OCI-LY1 (cell line): ENCODE measurements at regions not wholly inside any gene's neighbourhood (a gene's known extent, or its start where the extent isn't known, plus 50 kb on each side); places are given as distances from the start of the nearest gene placed in this dataset.

Source experiments
- H2AFZ ChIP-seq: fragments of 200-600 bp; sonication (generic), shearing (Covaris generic); 2 replicates; pipeline ENCODE4 v1.6.0; 2014; ENCODE audit warnings: antibody characterized with exemption, mild to moderate bottlenecking, low read length
- H3F3A ChIP-seq: fragments of 200-600 bp; sonication (generic), shearing (Covaris generic); 2 replicates; pipeline ENCODE4 v1.6.0; 2014; ENCODE audit warnings: mild to moderate bottlenecking, antibody characterized with exemption, low read length, moderate library complexity; ENCODE audit not compliant: insufficient read depth
- H3K27ac ChIP-seq: fragments of 200-600 bp; sonication (generic); 2 replicates; pipeline ENCODE4 v1.5.1; 2014; ENCODE audit warnings: low read length, mixed run types, mild to moderate bottlenecking, low read depth; ENCODE audit not compliant: poor library complexity, severe bottlenecking
- H3K27me3 ChIP-seq: fragments of 200-600 bp; sonication (generic); 2 replicates; pipeline ENCODE4 v1.6.0; 2014; ENCODE audit warnings: antibody characterized with exemption, mild to moderate bottlenecking, low read length, moderate library complexity; ENCODE audit not compliant: insufficient read depth
- H3K36me3 ChIP-seq: fragments of 200-600 bp; sonication (generic); 2 replicates; pipeline ENCODE4 v1.6.1; 2014; ENCODE audit warnings: mild to moderate bottlenecking, antibody characterized with exemption, low read length, moderate library complexity, mixed read lengths; ENCODE audit not compliant: insufficient read depth
- H3K4me1 ChIP-seq: fragments of 200-600 bp; sonication (generic); 2 replicates; pipeline ENCODE4 v1.5.1; 2014; ENCODE audit warnings: mild to moderate bottlenecking, low read length, moderate library complexity; ENCODE audit not compliant: insufficient read depth, severe bottlenecking
- H3K4me2 ChIP-seq: fragments of 200-600 bp; sonication (generic), shearing (Covaris generic); 2 replicates; pipeline ENCODE4 v1.6.1; 2014; ENCODE audit warnings: low read length
- H3K4me3 ChIP-seq: fragments of 200-600 bp; sonication (generic); 2 replicates; pipeline ENCODE4 v1.5.1; 2014; ENCODE audit warnings: low read length, low read depth, mild to moderate bottlenecking, mixed read lengths; ENCODE audit not compliant: poor library complexity, severe bottlenecking
- H3K79me2 ChIP-seq: fragments of 200-600 bp; shearing (Covaris generic); 2 replicates; pipeline ENCODE4 v1.6.1; 2016; ENCODE audit warnings: mixed run types, low read length, mixed read lengths; ENCODE audit not compliant: insufficient read depth
- H3K9ac ChIP-seq: fragments of 200-600 bp; sonication (generic), shearing (Covaris generic); 2 replicates; pipeline ENCODE4 v1.6.1; 2014; ENCODE audit warnings: mild to moderate bottlenecking, low read length, mixed read lengths
- H3K9me2 ChIP-seq: fragments of 200-600 bp; sonication (generic), shearing (Covaris generic); 2 replicates; pipeline ENCODE4 v1.6.1; 2014; ENCODE audit warnings: low read depth, mild to moderate bottlenecking, low read length, mixed read lengths
- H3K9me3 ChIP-seq: fragments of 200-600 bp; shearing (Covaris generic); 2 replicates; pipeline ENCODE4 v1.6.1; 2014; ENCODE audit warnings: low read length, mixed read lengths
- H4K20me1 ChIP-seq: fragments of 200-600 bp; sonication (generic), shearing (Covaris generic); 2 replicates; pipeline ENCODE4 v1.6.0; 2016; ENCODE audit warnings: mild to moderate bottlenecking, low read length; ENCODE audit not compliant: insufficient read depth
- EZH2 ChIP-seq: fragments of 200-600 bp; sonication (generic), shearing (Covaris generic); IDR thresholded peaks from 2 replicates; pipeline ENCODE4 v1.8.0; 2017; ENCODE audit warnings: borderline replicate concordance, mixed run types, mild to moderate bottlenecking, antibody characterized with exemption, low read length, moderate library complexity, mixed read lengths
- TF ChIP-seq, protein P1 (sequence below): fragments of 200-600 bp; sonication (generic), shearing (Covaris generic); IDR thresholded peaks from 2 replicates; pipeline ENCODE4 v1.5.1; 2017; ENCODE audit warnings: mild to moderate bottlenecking, antibody characterized with exemption, low read length, moderate library complexity, mixed read lengths

DNA sequence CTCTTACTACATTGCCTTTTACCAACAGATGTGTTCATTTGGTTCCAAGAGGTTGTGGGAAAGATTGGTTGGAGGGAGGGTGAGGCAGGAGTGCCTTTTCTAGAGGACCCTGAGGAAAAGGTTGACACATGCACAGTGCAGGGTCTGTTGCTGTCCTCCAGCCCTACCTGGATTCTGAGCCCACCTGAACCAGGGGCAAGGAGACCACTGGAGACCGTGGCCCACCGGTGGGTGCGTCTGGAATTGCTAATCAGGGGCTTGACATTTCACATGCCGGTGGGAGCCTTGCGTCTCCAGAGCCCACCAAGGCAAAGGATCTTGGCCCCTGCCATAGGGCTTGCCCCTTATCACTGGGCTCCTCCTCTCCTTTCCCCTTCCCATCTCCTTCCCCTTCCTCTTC, 80.4 kb upstream of the ZBED5 start:
- TF ChIP-seq EZH2: no peak
- TF ChIP-seq, protein P1, sequence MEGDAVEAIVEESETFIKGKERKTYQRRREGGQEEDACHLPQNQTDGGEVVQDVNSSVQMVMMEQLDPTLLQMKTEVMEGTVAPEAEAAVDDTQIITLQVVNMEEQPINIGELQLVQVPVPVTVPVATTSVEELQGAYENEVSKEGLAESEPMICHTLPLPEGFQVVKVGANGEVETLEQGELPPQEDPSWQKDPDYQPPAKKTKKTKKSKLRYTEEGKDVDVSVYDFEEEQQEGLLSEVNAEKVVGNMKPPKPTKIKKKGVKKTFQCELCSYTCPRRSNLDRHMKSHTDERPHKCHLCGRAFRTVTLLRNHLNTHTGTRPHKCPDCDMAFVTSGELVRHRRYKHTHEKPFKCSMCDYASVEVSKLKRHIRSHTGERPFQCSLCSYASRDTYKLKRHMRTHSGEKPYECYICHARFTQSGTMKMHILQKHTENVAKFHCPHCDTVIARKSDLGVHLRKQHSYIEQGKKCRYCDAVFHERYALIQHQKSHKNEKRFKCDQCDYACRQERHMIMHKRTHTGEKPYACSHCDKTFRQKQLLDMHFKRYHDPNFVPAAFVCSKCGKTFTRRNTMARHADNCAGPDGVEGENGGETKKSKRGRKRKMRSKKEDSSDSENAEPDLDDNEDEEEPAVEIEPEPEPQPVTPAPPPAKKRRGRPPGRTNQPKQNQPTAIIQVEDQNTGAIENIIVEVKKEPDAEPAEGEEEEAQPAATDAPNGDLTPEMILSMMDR: no peak
- Histone ChIP-seq H4K20me1 (no peaks in the 10 kb centered on the region), H3K9ac (no peak overlapping the region), H2AFZ (no peak overlapping the region), H3K4me2 (no peak overlapping the region), H3K9me2 (no peaks in the 10 kb centered on the region), H3K79me2 (no peaks in the 10 kb centered on the region), H3K36me3 (no peaks in the 10 kb centered on the region), H3K4me3 (no peak overlapping the region), H3K9me3 (no peaks in the 10 kb centered on the region), H3F3A (no peaks in the 10 kb centered on the region), H3K4me1 (peaks cover 8% of the 10 kb centered on the region), H3K27ac (no peak overlapping the region), H3K27me3 (0 out of 2 replicates have a peak, but pooled peaks cover 3% of the 10 kb centered on the region)

DNA sequence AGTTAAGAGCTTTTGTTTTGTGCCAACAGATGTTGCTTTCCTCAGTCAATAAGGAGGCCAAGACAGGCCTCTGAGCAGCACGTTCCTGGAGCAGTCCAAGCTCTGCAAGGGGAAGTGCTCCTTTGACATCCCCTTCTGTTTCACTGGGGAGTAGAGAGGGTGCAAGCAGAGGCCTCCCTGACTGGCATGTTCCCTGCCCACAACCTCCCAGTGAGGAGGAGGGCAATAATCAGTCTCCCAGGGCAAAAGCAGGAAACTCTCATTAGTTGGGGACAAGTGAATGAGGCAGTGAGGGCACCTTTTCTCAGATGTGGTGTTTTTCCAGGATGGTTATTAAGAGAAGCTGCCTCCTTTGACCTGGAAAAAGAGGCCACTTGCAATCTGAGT, 79.5 kb upstream of the ZBED5 start:
- H3K36me3 ChIP-seq: no peaks in the 10 kb centered on the region
- H2AFZ ChIP-seq: no peak overlapping the region
- H3K4me3 ChIP-seq: no peak overlapping the region
- no peaks in the 10 kb centered on the region for H3K79me2 ChIP-seq
- no peak overlapping the region for H3K4me2 ChIP-seq
- 0 out of 2 replicates have a peak, but pooled peaks cover 4% of the 10 kb centered on the region for H3K27me3 ChIP-seq
- no peak overlapping the region for H3K27ac ChIP-seq
- TF ChIP-seq, protein P1: no peak
- TF ChIP-seq EZH2: no peak
- H4K20me1 ChIP-seq: no peaks in the 10 kb centered on the region
- no peaks in the 10 kb centered on the region for H3K9me2 ChIP-seq
- H3F3A ChIP-seq: no peaks in the 10 kb centered on the region
- peaks cover 8% of the 10 kb centered on the region for H3K4me1 ChIP-seq
- no peaks in the 10 kb centered on the region for H3K9me3 ChIP-seq
- no peak overlapping the region for H3K9ac ChIP-seq

DNA sequence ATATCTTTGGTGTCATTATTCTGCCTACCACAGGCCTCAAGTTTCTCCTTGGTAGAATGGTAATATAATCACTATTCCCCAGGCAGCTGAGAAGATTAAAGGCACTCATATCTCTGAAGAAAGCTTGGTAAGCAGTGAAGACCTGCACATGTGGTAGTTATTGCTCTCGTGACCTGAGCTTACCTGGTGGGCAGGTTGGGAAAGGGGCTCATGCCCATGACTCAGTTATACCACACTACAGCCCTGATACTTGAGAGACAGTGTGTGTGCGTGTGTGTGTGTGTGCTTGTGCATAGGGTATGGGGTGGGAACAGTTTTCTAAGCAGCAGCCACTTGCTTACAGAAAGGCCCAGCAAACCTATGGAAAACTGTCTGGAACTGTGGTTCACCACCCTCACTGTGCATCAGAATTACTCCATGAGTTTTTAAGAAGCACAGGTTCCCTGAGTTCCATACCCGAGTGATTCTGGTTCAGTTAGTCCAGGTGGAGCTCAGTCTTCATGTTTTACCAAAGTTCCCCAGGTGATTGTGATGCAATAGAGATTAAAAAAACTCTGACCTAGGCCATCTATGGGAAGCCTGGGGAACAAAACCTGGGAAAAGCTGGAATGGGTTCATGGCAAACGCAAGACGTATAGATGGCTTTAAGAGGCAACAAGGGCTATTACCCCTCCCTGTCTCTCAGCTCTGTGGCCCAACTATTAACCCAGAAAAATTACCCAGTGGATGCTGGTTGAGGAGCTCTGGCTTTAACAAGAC, 79.0 kb upstream of the ZBED5 start:
- Histone ChIP-seq H3K9ac (no peak overlapping the region), H3F3A (no peaks in the 10 kb centered on the region), H4K20me1 (no peaks in the 10 kb centered on the region), H3K36me3 (no peaks in the 10 kb centered on the region), H3K79me2 (no peaks in the 10 kb centered on the region), H3K27me3 (0 out of 2 replicates have a peak, but pooled peaks cover 4% of the 10 kb centered on the region), H3K9me3 (no peaks in the 10 kb centered on the region), H3K4me2 (no peak overlapping the region), H3K4me3 (no peak overlapping the region), H2AFZ (no peak overlapping the region), H3K27ac (no peak overlapping the region), H3K9me2 (no peaks in the 10 kb centered on the region), H3K4me1 (peaks cover 8% of the 10 kb centered on the region)
- TF ChIP-seq, protein P1: no peak
- no peak for TF ChIP-seq EZH2
